ENCODE measurements at regions not wholly inside any gene's neighbourhood (a gene's known extent, or its start where the extent isn't known, plus 50 kb on each side); places are given as distances from the start of the nearest gene placed in this dataset.

- TF ChIP-seq POLR2A (IDR thresholded peaks at IDR 0.05) (no peak), CTCF (IDR thresholded peaks at IDR 0.05) (no peak)
These were observed 101.3 kb upstream of the MLN start for GRCh38 chr6:33905071-33905609.
